HAP-1 (cell line): ENCODE measurements at regions not wholly inside any gene's neighbourhood (a gene's known extent, or its start where the extent isn't known, plus 50 kb on each side); places are given as distances from the start of the nearest gene placed in this dataset.

ENCODE experiments used
- DNase-seq, 2 experiments: peaks; one replicate each; pipeline ENCODE4 v3.0.0-alpha.2; 2016 to 2020; ENCODE audit warnings: low spot score in 2 of 2
- H3K27me3 ChIP-seq: fragments of 250-450 bp; sonication (Bioruptor Pico); 2 replicates; pipeline ENCODE4 v1.5.1; 2020; ENCODE audit warnings: low read depth, mild to moderate bottlenecking, moderate library complexity
- H3K36me3 ChIP-seq: fragments of 250-450 bp; sonication (Bioruptor Pico); replicated peaks from 2 replicates; pipeline ENCODE4 v1.5.1; 2020; ENCODE audit warnings: mild to moderate bottlenecking
- H3K4me1 ChIP-seq: fragments of 250-450 bp; sonication (Bioruptor Pico); 2 replicates; pipeline ENCODE4 v1.5.1; 2020; ENCODE audit warnings: mild to moderate bottlenecking
- H3K4me3 ChIP-seq: fragments of 250-450 bp; sonication (Bioruptor Pico); 2 replicates; pipeline ENCODE4 v1.5.1; 2020; ENCODE audit warnings: mild to moderate bottlenecking, moderate library complexity
- H3K9me3 ChIP-seq: fragments of 250-450 bp; sonication (Bioruptor Pico); 2 replicates; pipeline ENCODE4 v1.5.1; 2020; ENCODE audit warnings: mild to moderate bottlenecking, moderate library complexity
- in situ Hi-C: fragments of 300-500 bp; cut with MboI; formaldehyde crosslinking; loops from 3 replicates; pipeline ENCODE4 v1.14.3; 2020; ENCODE audit warnings: low sequenced_read_pairs, inconsistent platforms, mixed read lengths

GRCh38 chr21:18986197-18986596 is 582.6 kb upstream of the TMPRSS15 start:
- Histone ChIP-seq H3K4me1 (no peaks in the 10 kb centered on the region; the same call in 1 of the 2 replicates), H3K4me3 (no peak overlapping the region), H3K36me3 (no peaks in the 10 kb centered on the region), H3K9me3 (no peaks in the 10 kb centered on the region; the same call in 1 of the 2 replicates), H3K27me3 (no peaks in the 10 kb centered on the region)
- no peak for DNase-seq
- in situ Hi-C loops = no loop called here

DNA sequence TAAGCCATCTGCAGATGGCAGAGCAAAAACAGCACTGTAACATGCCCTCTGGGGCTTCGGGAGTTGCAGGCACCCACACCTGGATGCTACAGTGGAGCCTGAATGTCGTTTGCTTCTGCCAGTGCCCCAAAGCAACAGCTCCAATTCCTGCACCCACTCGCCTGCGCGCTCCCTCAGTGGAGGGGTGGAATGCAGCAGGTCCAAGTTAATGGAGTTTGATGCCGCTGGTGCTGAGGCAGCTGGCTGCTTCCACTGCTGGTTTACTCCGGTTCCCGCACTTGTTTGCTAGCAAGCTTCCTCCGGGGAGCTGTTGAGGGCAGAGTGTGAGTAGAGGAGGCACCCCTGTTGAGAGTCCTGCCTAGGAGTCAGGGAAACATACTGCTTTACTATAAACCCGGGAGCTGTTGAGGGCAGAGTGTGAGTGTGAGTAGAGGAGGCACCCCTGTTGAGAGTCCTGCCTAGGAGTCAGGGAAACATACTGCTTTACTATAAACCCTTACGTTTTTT is 584.0 kb upstream of the TMPRSS15 start:
- H3K36me3 ChIP-seq = no peaks in the 10 kb centered on the region
- H3K4me3 ChIP-seq = no peak overlapping the region
- in situ Hi-C loops = no loop called here
- no peaks in the 10 kb centered on the region for H3K27me3 ChIP-seq
- H3K4me1 ChIP-seq = no peaks in the 10 kb centered on the region; the same call in 1 of the 2 replicates
- DNase-seq = no peak
- H3K9me3 ChIP-seq = no peaks in the 10 kb centered on the region; the same call in 1 of the 2 replicates

- H3K4me3 ChIP-seq = no peak overlapping the region
- no peaks in the 10 kb centered on the region; the same call in 1 of the 2 replicates for H3K4me1 ChIP-seq
These were observed 586.4 kb upstream of the TMPRSS15 start for GRCh38 chr21:18989953-18990495.

DNA sequence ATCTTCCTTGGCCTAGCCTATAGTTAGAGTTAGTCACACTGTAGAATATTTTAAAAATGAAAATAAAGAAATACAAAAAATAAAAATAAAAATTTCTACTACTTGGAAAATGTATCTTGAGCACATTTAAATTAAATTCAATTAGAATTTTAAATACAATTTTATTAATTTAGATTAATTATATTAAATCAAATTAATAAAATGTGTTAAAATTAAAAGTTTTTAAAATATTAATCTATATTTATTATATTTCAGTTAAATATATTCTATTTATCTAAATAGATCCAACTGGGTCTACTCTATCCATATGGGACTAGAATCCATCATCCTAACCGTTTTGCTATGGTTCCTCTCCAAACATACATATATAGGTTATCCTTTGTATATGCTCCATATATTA is 588.3 kb upstream of the TMPRSS15 start:
- Histone ChIP-seq H3K4me1 (no peaks in the 10 kb centered on the region; the same call in 1 of the 2 replicates), H3K36me3 (no peaks in the 10 kb centered on the region), H3K9me3 (no peaks in the 10 kb centered on the region), H3K4me3 (no peak overlapping the region), H3K27me3 (no peaks in the 10 kb centered on the region)
- DNase-seq = no peak
- in situ Hi-C loops = no loop called here

More at GRCh38 chr21:18989953-18990495, 586.4 kb upstream of the TMPRSS15 start:
- Histone ChIP-seq H3K36me3 (no peaks in the 10 kb centered on the region), H3K9me3 (no peaks in the 10 kb centered on the region; the same call in 1 of the 2 replicates), H3K27me3 (no peaks in the 10 kb centered on the region)
- in situ Hi-C loops = no loop called here
- DNase-seq = peak in 1 of 2 experiments; percentile 3

DNA sequence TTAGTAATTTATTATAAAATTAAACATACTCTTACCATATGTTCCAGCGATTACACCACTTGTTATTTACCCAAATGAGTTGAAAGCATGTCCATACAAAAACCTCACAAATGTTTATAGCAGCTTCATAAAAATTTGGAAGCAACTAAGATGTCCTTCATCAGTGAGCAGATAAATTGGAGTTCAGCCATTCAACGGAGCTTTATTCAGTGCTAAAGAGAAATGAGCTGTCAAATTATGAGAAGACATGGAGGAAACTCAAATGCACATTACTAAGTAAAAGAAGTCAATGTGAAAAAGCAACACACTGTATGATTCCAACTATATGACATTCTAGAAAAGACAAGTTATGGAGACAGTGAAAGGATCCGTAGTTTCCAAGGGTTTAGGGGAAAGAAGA is 606.7 kb upstream of the TMPRSS15 start:
- no peak overlapping the region for H3K4me3 ChIP-seq
- in situ Hi-C loops = no loop called here
- no peaks in the 10 kb centered on the region for H3K9me3 ChIP-seq
- no peaks in the 10 kb centered on the region for H3K27me3 ChIP-seq
- H3K36me3 ChIP-seq = no peaks in the 10 kb centered on the region
- H3K4me1 ChIP-seq = no peaks in the 10 kb centered on the region
- DNase-seq = no peak

DNA sequence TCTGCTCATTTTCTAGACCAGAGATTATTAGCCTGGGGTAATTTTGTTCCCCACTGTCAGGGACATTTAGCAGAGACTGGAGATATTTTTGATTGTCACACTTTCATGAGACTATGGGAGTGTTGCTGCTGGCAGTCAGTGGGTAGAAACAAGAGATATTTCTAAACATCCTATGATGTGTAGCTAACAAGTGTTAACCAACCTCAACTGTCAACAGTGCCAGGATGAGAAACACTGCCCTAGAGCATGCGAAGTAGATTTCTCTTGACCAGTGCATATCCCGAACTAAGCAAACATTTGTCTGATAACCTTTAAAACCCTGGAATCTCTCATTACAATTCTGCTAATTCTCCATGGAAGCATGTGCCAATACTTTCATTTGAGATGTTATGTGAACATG is 607.4 kb upstream of the TMPRSS15 start:
- no peaks in the 10 kb centered on the region for H3K4me1 ChIP-seq
- H3K4me3 ChIP-seq = no peak overlapping the region
- no peak for DNase-seq
- no peaks in the 10 kb centered on the region for H3K36me3 ChIP-seq
- no peaks in the 10 kb centered on the region for H3K27me3 ChIP-seq
- H3K9me3 ChIP-seq = no peaks in the 10 kb centered on the region
- in situ Hi-C loops = no loop called here

DNA sequence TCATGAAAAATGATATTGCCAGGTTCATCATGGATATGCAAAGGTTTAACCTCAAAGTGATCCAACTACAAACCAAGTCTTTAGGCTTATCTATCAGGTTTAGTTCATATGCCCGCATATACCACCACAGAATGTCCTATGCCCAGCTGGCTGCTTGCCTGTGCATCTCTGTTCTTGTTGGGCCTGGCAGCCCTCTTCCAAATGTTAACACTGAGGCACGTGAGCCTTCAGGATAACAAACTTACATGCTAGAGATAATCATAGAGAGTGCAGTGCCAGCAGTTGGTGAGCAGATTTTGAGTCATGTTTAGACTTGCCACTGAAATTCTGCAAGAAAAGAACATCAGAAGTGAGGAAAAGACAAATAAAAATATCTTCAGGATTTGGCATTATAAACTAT is 607.9 kb upstream of the TMPRSS15 start:
- DNase-seq = no peak
- H3K36me3 ChIP-seq = no peaks in the 10 kb centered on the region
- no peaks in the 10 kb centered on the region for H3K9me3 ChIP-seq
- no peak overlapping the region for H3K4me3 ChIP-seq
- H3K27me3 ChIP-seq = no peaks in the 10 kb centered on the region
- H3K4me1 ChIP-seq = no peaks in the 10 kb centered on the region
- in situ Hi-C loops = no loop called here

- Histone ChIP-seq H3K36me3 (no peaks in the 10 kb centered on the region), H3K4me3 (no peak overlapping the region), H3K27me3 (no peaks in the 10 kb centered on the region), H3K9me3 (no peaks in the 10 kb centered on the region), H3K4me1 (no peaks in the 10 kb centered on the region)
- in situ Hi-C loops = no loop called here
- no peak for DNase-seq
These were observed 610.3 kb upstream of the TMPRSS15 start for GRCh38 chr21:19013916-19014315.

DNA sequence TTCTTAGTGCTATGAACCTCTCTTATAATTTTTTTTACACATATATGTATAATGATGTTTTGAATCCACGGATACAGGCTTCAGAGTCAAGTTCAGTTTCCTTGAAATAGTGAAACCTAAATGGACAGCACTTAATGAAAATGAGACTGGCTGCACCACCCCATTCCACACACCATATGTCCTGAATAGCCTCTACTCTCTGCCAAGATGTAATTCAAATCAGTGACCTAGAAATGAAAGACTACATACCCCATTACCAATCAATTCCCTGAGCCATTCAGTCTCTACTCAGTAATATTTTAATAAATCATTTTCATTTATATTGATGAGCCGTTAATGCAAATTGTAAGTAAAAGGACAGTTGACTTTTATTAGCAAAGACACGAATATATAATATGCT is 614.9 kb upstream of the TMPRSS15 start:
- Histone ChIP-seq H3K27me3 (no peaks in the 10 kb centered on the region), H3K9me3 (no peaks in the 10 kb centered on the region), H3K4me1 (no peaks in the 10 kb centered on the region), H3K36me3 (no peaks in the 10 kb centered on the region), H3K4me3 (no peak overlapping the region)
- in situ Hi-C loops = no loop called here
- no peak for DNase-seq

GRCh38 chr21:19022978-19023377 is 619.4 kb upstream of the TMPRSS15 start:
- H3K4me1 ChIP-seq = no peaks in the 10 kb centered on the region
- in situ Hi-C loops = no loop called here
- H3K4me3 ChIP-seq = no peak overlapping the region
- no peaks in the 10 kb centered on the region for H3K27me3 ChIP-seq
- H3K36me3 ChIP-seq = no peaks in the 10 kb centered on the region
- DNase-seq = no peak
- no peaks in the 10 kb centered on the region for H3K9me3 ChIP-seq

DNA sequence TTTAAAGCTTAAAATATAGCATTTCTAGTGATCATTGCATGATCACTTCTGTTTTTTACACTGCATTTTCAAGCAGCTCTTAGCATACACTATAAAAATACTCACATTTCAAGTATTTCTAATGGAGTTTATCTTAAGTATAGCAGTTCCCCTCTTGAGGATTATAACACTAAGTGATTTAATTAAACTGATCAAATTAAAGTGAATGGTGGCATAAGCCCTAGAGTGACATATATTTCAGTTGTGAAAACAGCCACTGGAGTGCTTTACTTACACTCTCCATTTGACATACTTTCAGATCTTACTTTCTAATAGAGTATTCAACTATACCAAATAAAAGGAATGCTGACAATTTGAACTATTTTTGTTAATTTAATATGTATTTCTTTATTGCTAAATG is 623.3 kb upstream of the TMPRSS15 start:
- in situ Hi-C loops = no loop called here
- Histone ChIP-seq H3K9me3 (no peaks in the 10 kb centered on the region), H3K27me3 (no peaks in the 10 kb centered on the region), H3K4me3 (no peak overlapping the region), H3K36me3 (no peaks in the 10 kb centered on the region), H3K4me1 (no peaks in the 10 kb centered on the region)
- no peak for DNase-seq

GRCh38 chr21:19029816-19030215 is 626.2 kb upstream of the TMPRSS15 start:
- peaks cover 9% of the 10 kb centered on the region for H3K4me1 ChIP-seq
- in situ Hi-C loops = no loop called here
- no peaks in the 10 kb centered on the region for H3K27me3 ChIP-seq
- H3K9me3 ChIP-seq = no peaks in the 10 kb centered on the region
- H3K4me3 ChIP-seq = no peak overlapping the region
- H3K36me3 ChIP-seq = no peaks in the 10 kb centered on the region
- no peak for DNase-seq

DNA sequence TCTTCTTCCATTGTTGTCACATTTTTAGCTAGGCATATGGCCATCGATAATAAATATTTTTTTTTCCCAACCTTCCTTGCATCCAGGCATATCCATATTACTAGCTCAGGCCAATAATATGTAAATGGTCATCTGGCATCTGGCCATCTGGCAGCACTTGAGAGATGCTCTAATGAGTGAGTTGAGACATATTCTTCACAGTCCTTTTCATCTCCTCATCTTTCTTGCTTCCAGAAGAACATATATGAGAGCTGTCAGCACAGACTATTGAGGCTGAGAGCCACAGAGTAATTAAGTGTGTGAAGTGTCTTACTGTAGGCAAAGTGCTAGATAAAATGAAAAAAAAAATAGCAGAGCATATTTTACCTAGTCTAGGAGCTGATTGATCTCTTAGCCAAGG is 628.4 kb upstream of the TMPRSS15 start:
- DNase-seq = peak in 1 of 2 experiments; percentile 9
- H3K9me3 ChIP-seq = no peaks in the 10 kb centered on the region
- no peak overlapping the region for H3K4me3 ChIP-seq
- no peaks in the 10 kb centered on the region for H3K36me3 ChIP-seq
- no peaks in the 10 kb centered on the region for H3K27me3 ChIP-seq
- in situ Hi-C loops = no loop called here
- peaks cover 9% of the 10 kb centered on the region for H3K4me1 ChIP-seq

- DNase-seq = peak in 1 of 2 experiments; percentile 44
- peaks cover 9% of the 10 kb centered on the region for H3K4me1 ChIP-seq
- in situ Hi-C loops = no loop called here
These were observed 630.5 kb upstream of the TMPRSS15 start for GRCh38 chr21:19034041-19034440.

DNA sequence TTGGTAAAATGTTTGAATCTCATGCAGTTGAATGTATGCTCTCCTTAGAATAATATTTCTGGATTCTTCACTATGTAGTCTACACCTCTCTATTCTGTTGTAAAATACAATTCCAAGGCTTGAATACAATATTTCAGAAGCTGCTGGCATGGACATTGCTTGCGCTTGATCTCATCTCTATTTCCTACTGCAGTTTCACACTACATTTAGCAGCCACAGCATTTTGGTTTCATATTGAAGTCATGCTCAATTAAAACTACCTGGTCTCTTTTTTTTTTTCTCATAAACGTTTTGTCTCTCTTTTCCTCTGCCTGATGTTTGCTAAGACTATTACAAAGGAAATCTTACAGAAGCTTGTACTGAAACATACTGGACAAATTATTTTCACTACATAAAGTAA is 631.0 kb upstream of the TMPRSS15 start:
- Histone ChIP-seq H3K4me3 (no peak overlapping the region), H3K36me3 (no peaks in the 10 kb centered on the region), H3K4me1 (peaks cover 9% of the 10 kb centered on the region), H3K27me3 (no peaks in the 10 kb centered on the region), H3K9me3 (no peaks in the 10 kb centered on the region; the same call in 1 of the 2 replicates)
- in situ Hi-C loops = no loop called here
- DNase-seq = no peak

More at GRCh38 chr21:19034041-19034440, 630.5 kb upstream of the TMPRSS15 start:
- Histone ChIP-seq H3K9me3 (no peaks in the 10 kb centered on the region), H3K4me3 (no peak overlapping the region), H3K27me3 (no peaks in the 10 kb centered on the region), H3K36me3 (no peaks in the 10 kb centered on the region)
